ENCODE measurements at regions not wholly inside any gene's neighbourhood (a gene's known extent, or its start where the extent isn't known, plus 50 kb on each side); places are given as distances from the start of the nearest gene placed in this dataset.
"Not testable (repeated sequence)": the region's sequence is repeated elsewhere in the genome, so short reads cannot be mapped to it uniquely, and the experiment has no call there.

- no peak overlapping the region for H2AFZ ChIP-seq (ENCODE audit: low read depth, low read length)
- H3K79me2 ChIP-seq (ENCODE audit: control insufficient read depth, insufficient read depth, low read length), result no peaks in the 10 kb centered on the region
- no peak overlapping the region for H3K4me3 ChIP-seq (replicated peaks in 1 of 3; ENCODE audit: insufficient read depth in 1 of 3, low read depth in 1 of 3, low read length in 3 of 3)
- ChIA-PET CTCF (interaction anchor here (0.7 kb wide), 1 partner anchor 10 kb away, joined by 3 read pairs; no protein-coding TSS in a partner anchor), POLR2A (no interaction called here)
- TF ChIP-seq CTCF (IDR thresholded peaks at IDR 0.05; ENCODE audit: extremely low read depth in 1 of 2, insufficient read depth in 1 of 2, low read depth in 1 of 2, low read length in 2 of 2), result no peak
- TF ChIP-seq FOS (IDR thresholded peaks at IDR 0.05; ENCODE audit: borderline replicate concordance, insufficient read depth, low read length), result no peak
- TF ChIP-seq EZH2 (IDR thresholded peaks at IDR 0.05; ENCODE audit: borderline replicate concordance, low read depth, low read length, severe bottlenecking), result no peak
- no peak for TF ChIP-seq GATA2 (IDR thresholded peaks at IDR 0.05; ENCODE audit: insufficient read depth, insufficient read length, low read depth, low read length)
- TF ChIP-seq JUN (IDR thresholded peaks at IDR 0.05; ENCODE audit: borderline replicate concordance, insufficient read depth, insufficient read length, low read depth), result no peak
- no peak for TF ChIP-seq MYC (IDR thresholded peaks at IDR 0.05; ENCODE audit: low read depth, low read length)
- TF ChIP-seq POLR2AphosphoS5 (IDR thresholded peaks at IDR 0.05; ENCODE audit: insufficient read depth, low read depth, low read length), result no peak
- TF ChIP-seq POLR2A (IDR thresholded peaks at IDR 0.05; ENCODE audit: low read depth, low read length), result no peak
- TF ChIP-seq MAX (IDR thresholded peaks at IDR 0.05; ENCODE audit: insufficient read depth, insufficient read length), result no peak
- H3K4me1 ChIP-seq (ENCODE audit: control insufficient read depth, extremely low read depth, insufficient read depth, low read length), result no peaks in the 10 kb centered on the region
- dilution Hi-C loops (cut with MboI; ENCODE audit: extremely low pct_ligation_motif_present, low sequenced_read_pairs), result no loop called here
- H3K27ac ChIP-seq (ENCODE audit: insufficient read depth, low read depth, low read length), result no peak overlapping the region
- intact Hi-C loops (cut with micrococcal nuclease), result no loop called here
- no peaks in the 10 kb centered on the region for H3K36me3 ChIP-seq (ENCODE audit: control insufficient read depth in 2 of 2, extremely low read depth in 1 of 2, insufficient read depth in 2 of 2, low read length in 2 of 2)
- H3K9me1 ChIP-seq (replicated peaks; ENCODE audit: control insufficient read depth, extremely low read depth, insufficient read depth, low read length), result no peaks in the 10 kb centered on the region
- H4K20me1 ChIP-seq (replicated peaks; ENCODE audit: control insufficient read depth, extremely low read depth, insufficient read depth, low read length), result no peaks in the 10 kb centered on the region
- DNase-seq (ENCODE audit: low read depth, low spot score) (no peak), FAIRE-seq (no peak)
- H3K27me3 ChIP-seq (ENCODE audit: control insufficient read depth in 2 of 2, insufficient read depth in 2 of 2, low read length in 2 of 2), result no peaks in the 10 kb centered on the region
- BruUV-seq (replicated peaks), result no TSS peak
- no peak overlapping the region for H3K9ac ChIP-seq (replicated peaks; ENCODE audit: extremely low read depth, insufficient read depth, low read length)
- no peak overlapping the region for H3K4me2 ChIP-seq (ENCODE audit: insufficient read depth, low read length)
- H3K9me3 ChIP-seq (replicated peaks; ENCODE audit: control insufficient read depth, insufficient read depth, low read length), result no peaks in the 10 kb centered on the region
Observed at GRCh38 chr1:185385991-185386390, 68.9 kb upstream of the IVNS1ABP start.

DNA sequence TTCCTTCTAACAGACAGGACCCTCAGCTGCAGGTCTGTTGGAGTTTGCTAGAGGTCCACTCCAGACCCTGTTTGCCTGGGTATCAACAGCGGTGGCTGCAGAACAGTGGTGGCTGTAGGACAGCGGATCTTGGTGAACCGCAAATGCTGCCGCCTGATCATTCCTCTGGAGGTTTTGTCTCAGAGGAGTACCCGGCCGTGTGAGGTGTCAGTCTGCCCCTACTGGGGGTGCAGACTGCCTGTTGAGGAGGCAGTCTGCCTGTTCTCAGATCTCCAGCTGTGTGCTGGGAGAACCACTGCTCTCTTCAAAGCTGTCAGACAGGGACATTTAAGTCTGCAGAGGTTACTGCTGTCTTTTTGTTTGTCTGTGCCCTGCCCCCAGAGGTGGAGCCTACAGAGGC, 66.8 kb upstream of the IVNS1ABP start:
- H3K9ac ChIP-seq (replicated peaks; ENCODE audit: extremely low read depth, insufficient read depth, low read length); BruUV-seq (replicated peaks); FAIRE-seq; H3K27me3 ChIP-seq (ENCODE audit: control insufficient read depth in 2 of 2, insufficient read depth in 2 of 2, low read length in 2 of 2); intact Hi-C loops (cut with micrococcal nuclease); H3K4me1 ChIP-seq (ENCODE audit: control insufficient read depth, extremely low read depth, insufficient read depth, low read length); CTCF ChIA-PET; H2AFZ ChIP-seq (ENCODE audit: low read depth, low read length); H4K20me1 ChIP-seq (replicated peaks; ENCODE audit: control insufficient read depth, extremely low read depth, insufficient read depth, low read length); H3K36me3 ChIP-seq (ENCODE audit: control insufficient read depth in 2 of 2, extremely low read depth in 1 of 2, insufficient read depth in 2 of 2, low read length in 2 of 2); H3K4me3 ChIP-seq (replicated peaks in 1 of 3; ENCODE audit: insufficient read depth in 1 of 3, low read depth in 1 of 3, low read length in 3 of 3); DNase-seq (ENCODE audit: low read depth, low spot score); H3K27ac ChIP-seq (ENCODE audit: insufficient read depth, low read depth, low read length); H3K4me2 ChIP-seq (ENCODE audit: insufficient read depth, low read length); dilution Hi-C loops (cut with MboI; ENCODE audit: extremely low pct_ligation_motif_present, low sequenced_read_pairs); H3K9me1 ChIP-seq (replicated peaks; ENCODE audit: control insufficient read depth, extremely low read depth, insufficient read depth, low read length); POLR2A ChIA-PET; H3K79me2 ChIP-seq (ENCODE audit: control insufficient read depth, insufficient read depth, low read length); H3K9me3 ChIP-seq (replicated peaks; ENCODE audit: control insufficient read depth, insufficient read depth, low read length): not testable (repeated sequence)

Data from endothelial cell of umbilical vein (primary cell).